Mesendoderm (in vitro differentiated cells): ENCODE measurements at regions not wholly inside any gene's neighbourhood (a gene's known extent, or its start where the extent isn't known, plus 50 kb on each side); places are given as distances from the start of the nearest gene placed in this dataset.

ENCODE experiments used
- DNase-seq: peaks from one replicate; pipeline ENCODE4 v3.0.0; 2013
- H2AK5ac ChIP-seq: 2 replicates; pipeline ENCODE4 v1.6.1; 2013; ENCODE audit warnings: low read length, inconsistent platforms
- H2BK120ac ChIP-seq: 2 replicates; pipeline ENCODE4 v1.6.1; 2013; ENCODE audit warnings: low read depth, mild to moderate bottlenecking, low read length, moderate library complexity, mixed read lengths
- H2BK15ac ChIP-seq: replicated peaks from 2 replicates; pipeline ENCODE4 v1.6.1; 2013; ENCODE audit warnings: low read depth, mild to moderate bottlenecking, moderate library complexity
- H2BK5ac ChIP-seq: 2 replicates; pipeline ENCODE4 v1.6.1; 2013; ENCODE audit warnings: low read length, inconsistent platforms
- H3K18ac ChIP-seq: 2 replicates; pipeline ENCODE4 v1.6.1; 2013; ENCODE audit warnings: mild to moderate bottlenecking, low read length, mixed read lengths
- H3K23ac ChIP-seq: one replicate; pipeline ENCODE4 v1.6.1; 2013; ENCODE audit warnings: low read length
- H3K27ac ChIP-seq: 2 replicates; pipeline ENCODE4 v1.5.1; 2013; ENCODE audit warnings: low read depth, mild to moderate bottlenecking, inconsistent platforms, low read length, moderate library complexity
- H3K27me3 ChIP-seq: 2 replicates; pipeline ENCODE4 v1.6.1; 2013; ENCODE audit warnings: low read length, control low read depth, mild to moderate bottlenecking, inconsistent platforms; ENCODE audit not compliant: insufficient read depth, poor library complexity
- H3K36me3 ChIP-seq: 2 replicates; pipeline ENCODE4 v1.6.1; 2013; ENCODE audit warnings: low read length, inconsistent platforms; ENCODE audit not compliant: control insufficient read depth, insufficient read depth
- H3K4ac ChIP-seq: one replicate; pipeline ENCODE4 v1.6.1; 2013; ENCODE audit warnings: low read depth, mild to moderate bottlenecking, low read length, moderate library complexity
- H3K4me1 ChIP-seq: 2 replicates; pipeline ENCODE4 v1.6.1; 2013; ENCODE audit warnings: low read depth, low read length, inconsistent platforms; ENCODE audit not compliant: control insufficient read depth
- H3K4me2 ChIP-seq: 2 replicates; pipeline ENCODE4 v1.6.1; 2013; ENCODE audit warnings: low read length
- H3K4me3 ChIP-seq: 2 replicates; pipeline ENCODE4 v1.5.1; 2013; ENCODE audit warnings: mild to moderate bottlenecking, low read length
- H3K56ac ChIP-seq: one replicate; pipeline ENCODE4 v1.6.1; 2013; ENCODE audit warnings: low read length
- H3K79me1 ChIP-seq: 2 replicates; pipeline ENCODE4 v1.6.1; 2013; ENCODE audit warnings: low read length, inconsistent platforms
- H3K79me2 ChIP-seq: 2 replicates; pipeline ENCODE4 v1.6.1; 2013; ENCODE audit warnings: mild to moderate bottlenecking, low read length; ENCODE audit not compliant: control insufficient read depth, insufficient read depth
- H3K9ac ChIP-seq: 2 replicates; pipeline ENCODE4 v1.6.1; 2013; ENCODE audit warnings: low read length, inconsistent platforms
- H4K5ac ChIP-seq: one replicate; pipeline ENCODE4 v1.6.1; 2013; ENCODE audit warnings: low read length
- H4K8ac ChIP-seq: one replicate; pipeline ENCODE4 v1.6.1; 2013; ENCODE audit warnings: low read depth, mild to moderate bottlenecking, control low read depth, low read length, moderate library complexity
- whole genome bisulfite sequencing: extraction: QIAGEN DNeasy Blood & Tissue Kit; methylation state at CpG from one replicate; pipeline ENCODE4 v1.1.7; 2013; ENCODE audit warnings: low lambda C conversion rate, missing lambda C conversion rate; ENCODE audit not compliant: insufficient coverage; ENCODE audit errors: extremely low coverage; 5-methylcytosine and 5-hydroxymethylcytosine counted together

DNA sequence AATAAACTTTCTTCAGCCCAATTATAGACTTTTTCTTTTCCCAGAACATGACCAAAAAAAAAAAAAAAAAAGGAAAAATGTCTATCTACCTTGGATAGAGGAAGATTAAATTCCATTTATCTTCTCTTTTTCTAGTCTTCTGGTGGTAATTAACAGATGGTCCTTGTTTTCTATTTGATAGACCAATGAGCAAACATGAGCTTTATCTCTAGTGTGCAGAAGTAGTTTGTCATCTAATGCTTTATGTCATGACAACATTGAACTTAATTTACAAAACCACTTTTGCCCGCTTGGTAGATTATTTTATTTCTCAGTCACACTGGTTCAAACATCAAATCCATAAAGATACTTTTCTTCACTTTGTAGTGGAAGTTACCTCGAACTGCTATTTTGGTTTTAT, 69.5 kb upstream of the ELL2 start:
- H3K9ac ChIP-seq: no peak overlapping the region
- H3K4me2 ChIP-seq: no peak overlapping the region
- H4K8ac ChIP-seq: no peak overlapping the region
- H2BK15ac ChIP-seq: no peak overlapping the region
- no peaks in the 10 kb centered on the region for H3K36me3 ChIP-seq
- no peak for DNase-seq
- H3K4me3 ChIP-seq: no peak overlapping the region
- H3K4ac ChIP-seq: no peak overlapping the region
- no peaks in the 10 kb centered on the region for H3K79me2 ChIP-seq
- no peak overlapping the region for H3K23ac ChIP-seq
- no peaks in the 10 kb centered on the region for H3K79me1 ChIP-seq
- no peak overlapping the region for H2AK5ac ChIP-seq
- H3K4me1 ChIP-seq: no peaks in the 10 kb centered on the region
- H4K5ac ChIP-seq: no peak overlapping the region
- H3K18ac ChIP-seq: no peak overlapping the region
- no peak overlapping the region for H3K27ac ChIP-seq
- no peak overlapping the region for H3K56ac ChIP-seq
- H3K27me3 ChIP-seq: no peaks in the 10 kb centered on the region
- H2BK120ac ChIP-seq: no peak overlapping the region
- no peak overlapping the region for H2BK5ac ChIP-seq
- WGBS: no CpG with 5 or more reads among the region's 2 CpGs

DNA sequence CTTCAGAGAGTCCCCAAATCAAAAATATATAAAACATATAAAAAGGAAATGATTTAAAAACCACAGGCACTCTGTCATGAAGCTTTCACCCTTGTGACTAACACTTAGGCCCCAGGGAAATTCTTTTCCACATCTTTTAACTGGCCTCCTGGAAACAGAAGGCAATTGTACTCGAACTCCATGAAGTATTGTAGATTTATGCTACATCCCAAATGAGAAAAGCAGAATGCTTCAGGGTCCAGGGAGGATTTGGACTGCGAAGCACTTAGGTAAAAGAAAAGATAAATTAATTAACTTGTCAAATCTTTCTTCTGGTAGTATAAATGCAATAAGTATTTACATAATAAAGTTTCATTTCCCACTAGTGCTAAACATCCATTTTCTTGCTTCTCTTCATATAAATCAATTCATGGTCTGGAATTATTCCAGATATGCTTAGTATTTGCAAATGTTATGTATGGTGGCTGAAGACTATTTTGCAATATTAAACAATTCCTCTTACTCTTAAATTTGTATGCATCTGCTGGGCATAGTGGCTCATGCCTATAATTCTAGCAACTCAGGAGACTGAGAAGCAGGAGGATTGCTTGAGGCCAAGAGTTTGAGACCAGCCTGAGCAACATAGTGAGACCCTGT, 64.9 kb upstream of the ELL2 start:
- WGBS: no CpG with 5 or more reads among the region's 2 CpGs
- Histone ChIP-seq H2AK5ac (no peak overlapping the region), H3K18ac (no peak overlapping the region), H3K27me3 (no peaks in the 10 kb centered on the region), H4K8ac (no peak overlapping the region), H2BK120ac (no peak overlapping the region), H3K4ac (no peak overlapping the region), H3K56ac (no peak overlapping the region), H2BK15ac (no peak overlapping the region), H3K79me1 (no peaks in the 10 kb centered on the region), H3K79me2 (no peaks in the 10 kb centered on the region), H3K4me3 (no peak overlapping the region), H3K23ac (no peak overlapping the region), H3K36me3 (no peaks in the 10 kb centered on the region), H3K4me1 (no peaks in the 10 kb centered on the region), H2BK5ac (no peak overlapping the region), H4K5ac (no peak overlapping the region), H3K4me2 (no peak overlapping the region), H3K9ac (no peak overlapping the region), H3K27ac (no peak overlapping the region)
- no peak for DNase-seq

DNA sequence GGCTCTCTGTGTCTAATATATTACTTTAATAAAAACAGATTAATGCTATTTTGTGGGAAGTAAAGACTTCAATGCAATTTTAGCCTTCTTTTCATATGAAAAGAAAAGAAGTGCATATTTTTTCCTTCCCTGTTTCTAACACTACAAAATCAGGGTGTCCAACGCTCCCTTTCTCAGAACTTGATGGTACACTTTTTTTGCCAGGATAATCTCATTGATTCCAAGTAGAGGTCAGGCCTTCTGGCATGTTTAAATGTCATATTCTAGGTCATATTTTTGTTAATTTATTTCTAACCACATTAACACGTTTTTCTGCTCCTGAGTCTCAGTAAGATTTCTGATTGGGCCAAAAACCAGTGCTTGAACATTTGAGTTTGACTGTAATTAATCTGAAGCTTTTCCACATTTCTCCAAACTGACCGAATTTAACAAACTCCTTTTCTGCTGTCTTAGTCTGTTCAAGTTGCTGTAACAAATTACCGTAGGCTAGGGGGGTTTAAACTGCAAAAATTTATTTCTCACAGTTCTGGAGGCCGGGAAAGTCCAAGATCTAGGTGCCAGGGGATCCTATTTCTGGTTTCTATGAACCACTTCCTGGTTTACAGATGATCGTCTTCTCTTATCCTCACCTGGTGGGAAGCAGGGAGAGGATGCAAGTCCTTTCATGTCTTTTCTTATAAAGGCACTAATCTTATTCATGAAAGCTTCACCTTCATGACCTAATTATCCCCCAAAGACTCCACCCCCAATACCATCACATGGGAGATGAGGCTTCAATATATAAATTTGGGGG, 63.2 kb upstream of the ELL2 start:
- Histone ChIP-seq H2BK15ac (no peak overlapping the region), H3K79me1 (no peaks in the 10 kb centered on the region), H3K4ac (no peak overlapping the region), H3K4me1 (no peaks in the 10 kb centered on the region), H2AK5ac (no peak overlapping the region), H3K4me2 (no peak overlapping the region), H3K23ac (no peak overlapping the region), H4K8ac (no peak overlapping the region), H3K27me3 (no peaks in the 10 kb centered on the region), H3K9ac (no peak overlapping the region), H3K18ac (no peak overlapping the region), H4K5ac (no peak overlapping the region), H2BK120ac (no peak overlapping the region), H3K36me3 (no peaks in the 10 kb centered on the region), H2BK5ac (no peak overlapping the region), H3K27ac (no peak overlapping the region), H3K56ac (no peak overlapping the region), H3K4me3 (no peak overlapping the region), H3K79me2 (no peaks in the 10 kb centered on the region)
- WGBS: no CpG with 5 or more reads among the region's 6 CpGs
- DNase-seq: no peak

DNA sequence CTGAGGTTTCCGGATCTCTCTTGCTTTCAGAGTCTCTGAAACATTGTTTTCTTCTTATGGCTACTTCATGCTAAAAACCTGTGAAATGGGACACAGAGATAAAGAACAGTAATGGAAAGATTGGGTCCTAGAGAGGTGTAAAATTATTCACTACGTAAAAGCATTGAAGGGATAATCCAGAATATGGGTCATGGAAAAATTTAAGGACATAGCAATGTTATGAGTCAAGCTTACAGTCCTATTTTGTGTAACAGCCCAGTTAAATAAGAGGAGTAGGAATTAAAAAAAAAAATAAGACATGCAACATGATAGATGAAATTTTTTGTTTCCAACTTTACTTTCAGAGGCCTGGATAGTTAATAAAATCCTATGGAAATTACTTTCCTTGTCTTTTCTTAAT, 61.9 kb upstream of the ELL2 start:
- WGBS: no CpG with 5 or more reads among the region's 2 CpGs
- Histone ChIP-seq H2BK5ac (no peak overlapping the region), H4K8ac (no peak overlapping the region), H3K4me3 (no peak overlapping the region), H3K4me1 (no peaks in the 10 kb centered on the region), H3K56ac (no peak overlapping the region), H3K23ac (no peak overlapping the region), H2BK120ac (no peak overlapping the region), H4K5ac (no peak overlapping the region), H2AK5ac (no peak overlapping the region), H3K9ac (no peak overlapping the region), H3K36me3 (no peaks in the 10 kb centered on the region), H3K4me2 (no peak overlapping the region), H2BK15ac (no peak overlapping the region), H3K18ac (no peak overlapping the region), H3K79me2 (no peaks in the 10 kb centered on the region), H3K4ac (no peak overlapping the region), H3K79me1 (no peaks in the 10 kb centered on the region), H3K27me3 (no peaks in the 10 kb centered on the region), H3K27ac (no peak overlapping the region)
- peak; percentile 20 for DNase-seq

DNA sequence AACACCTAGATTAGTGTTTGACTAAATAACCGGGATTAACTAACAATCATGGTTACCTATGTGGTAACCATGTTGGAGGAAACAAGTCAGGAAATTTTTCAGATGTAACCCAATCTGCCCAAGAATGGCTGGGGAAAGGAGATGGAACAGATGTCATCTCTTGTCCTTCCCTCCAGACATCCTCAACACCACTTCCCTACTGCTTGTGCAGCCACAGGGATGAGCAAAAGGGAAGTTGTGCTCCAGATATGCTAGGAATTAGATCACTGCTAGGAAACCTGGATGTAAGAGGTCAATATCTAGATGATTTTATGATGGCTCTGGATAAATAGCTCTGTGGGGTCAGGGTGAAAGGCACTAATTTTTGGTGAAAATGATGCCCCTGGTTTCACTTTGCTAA, 61.3 kb upstream of the ELL2 start:
- H3K36me3 ChIP-seq: no peaks in the 10 kb centered on the region
- H3K56ac ChIP-seq: no peak overlapping the region
- H3K4me3 ChIP-seq: no peak overlapping the region
- no peak overlapping the region for H2BK15ac ChIP-seq
- no peak overlapping the region for H4K8ac ChIP-seq
- H3K4ac ChIP-seq: no peak overlapping the region
- H3K4me1 ChIP-seq: no peaks in the 10 kb centered on the region
- no peak overlapping the region for H2BK120ac ChIP-seq
- no peaks in the 10 kb centered on the region for H3K27me3 ChIP-seq
- H3K9ac ChIP-seq: no peak overlapping the region
- DNase-seq: peak; percentile 11
- H3K4me2 ChIP-seq: no peak overlapping the region
- no peaks in the 10 kb centered on the region for H3K79me2 ChIP-seq
- no peak overlapping the region for H3K27ac ChIP-seq
- H3K79me1 ChIP-seq: no peaks in the 10 kb centered on the region
- H3K23ac ChIP-seq: no peak overlapping the region
- no peak overlapping the region for H2AK5ac ChIP-seq
- no CpG with 5 or more reads among the region's 1 CpG for WGBS
- no peak overlapping the region for H3K18ac ChIP-seq
- H4K5ac ChIP-seq: no peak overlapping the region
- H2BK5ac ChIP-seq: no peak overlapping the region
